ENCODE measurements at regions not wholly inside any gene's neighbourhood (a gene's known extent, or its start where the extent isn't known, plus 50 kb on each side); places are given as distances from the start of the nearest gene placed in this dataset.

GRCh38 chr11:112881461-112881860 is 79.8 kb upstream of the NCAM1 start:
- Mint-ChIP-seq H3K4me1 (ENCODE audit: low read depth in 2 of 2) (peaks cover 19 to 35% of the 10 kb centered on the region in 2 donors), H3K27me3 (peaks cover 0 to under 1% of the 10 kb centered on the region in 2 donors), H3K4me3 (peak overlapping the region; percentile 42 to 68), H3K9me3 (no peaks in the 10 kb centered on the region), H3K36me3 (ENCODE audit: insufficient read depth) (peaks cover 2% of the 10 kb centered on the region), H3K27ac (peak overlapping the region in 1 of 2 donors; percentile 87)
- DNase-seq, result no peak
- ATAC-seq (replicated peaks), result no peak

GRCh38 chr11:112882494-112883381 is 78.5 kb upstream of the NCAM1 start:
- peaks cover 0 to 6% of the 10 kb centered on the region in 2 donors for H3K27me3 Mint-ChIP-seq
- peak overlapping the region in 1 of 2 donors; percentile 36 for H3K4me3 Mint-ChIP-seq
- no peaks in the 10 kb centered on the region for H3K9me3 Mint-ChIP-seq
- peaks cover 26 to 35% of the 10 kb centered on the region in 2 donors for H3K4me1 Mint-ChIP-seq (ENCODE audit: low read depth in 2 of 2)
- ATAC-seq (replicated peaks) (no peak), DNase-seq (no peak)
- H3K27ac Mint-ChIP-seq, result peak overlapping the region in 1 of 2 donors; percentile 47
- peaks cover 2% of the 10 kb centered on the region for H3K36me3 Mint-ChIP-seq (ENCODE audit: insufficient read depth)

DNA sequence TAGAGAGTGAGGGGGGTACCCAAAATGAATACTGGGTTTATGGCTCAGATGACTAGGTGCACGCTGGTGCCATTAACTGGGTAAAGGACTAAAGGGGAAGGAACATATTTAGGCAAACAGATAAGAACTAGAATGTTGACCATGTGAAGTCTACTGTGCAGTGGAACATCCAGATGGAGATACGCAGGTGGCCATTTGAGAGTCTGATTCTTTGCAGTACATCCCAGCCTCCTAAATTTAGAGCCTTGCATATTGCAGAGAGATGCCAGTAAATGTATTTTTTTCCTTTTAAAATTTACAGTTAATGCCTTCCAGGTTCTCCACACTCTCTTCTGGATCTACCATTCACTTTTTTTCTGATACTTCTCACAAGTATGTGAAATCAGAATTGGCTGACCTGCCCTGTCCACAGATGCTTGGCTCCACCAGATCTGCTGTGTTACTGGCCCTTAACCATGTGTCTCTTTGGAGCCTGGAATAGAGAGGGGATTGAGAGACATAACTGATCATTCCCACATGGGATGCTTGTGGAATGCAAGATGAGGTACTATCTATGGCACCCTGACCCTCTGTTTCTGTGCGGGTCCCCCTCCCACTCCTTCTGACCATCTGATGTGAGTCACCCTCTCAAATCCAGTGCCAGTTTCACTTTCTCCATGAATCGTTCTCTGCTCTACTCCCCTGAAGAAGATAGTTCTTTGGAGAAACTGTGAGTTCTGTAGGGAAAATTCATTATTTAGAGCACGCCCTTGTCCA is 77.0 kb upstream of the NCAM1 start:
- Mint-ChIP-seq H3K9me3 (no peaks in the 10 kb centered on the region), H3K27me3 (peaks cover 0 to 6% of the 10 kb centered on the region in 2 donors), H3K27ac (no peak overlapping the region), H3K4me1 (ENCODE audit: low read depth in 2 of 2) (peaks cover 26 to 27% of the 10 kb centered on the region in 2 donors), H3K36me3 (ENCODE audit: insufficient read depth) (peaks cover 2% of the 10 kb centered on the region), H3K4me3 (no peak overlapping the region)
- ATAC-seq (replicated peaks) (no peak), DNase-seq (no peak)

GRCh38 chr11:112885744-112886433 is 75.3 kb upstream of the NCAM1 start:
- no peak overlapping the region for H3K27ac Mint-ChIP-seq
- H3K9me3 Mint-ChIP-seq, result no peaks in the 10 kb centered on the region
- H3K36me3 Mint-ChIP-seq (ENCODE audit: insufficient read depth), result peaks cover 2% of the 10 kb centered on the region
- DNase-seq, result no peak
- no peak overlapping the region for H3K4me3 Mint-ChIP-seq
- H3K4me1 Mint-ChIP-seq (ENCODE audit: low read depth in 2 of 2), result peaks cover 14 to 18% of the 10 kb centered on the region in 2 donors
- no peak for ATAC-seq (replicated peaks)
- H3K27me3 Mint-ChIP-seq, result peaks cover 0 to 6% of the 10 kb centered on the region in 2 donors

- peak overlapping the region in 1 of 2 donors; percentile 46 for H3K27ac Mint-ChIP-seq
- DNase-seq (no peak), ATAC-seq (replicated peaks) (peak; percentile 33)
- H3K4me1 Mint-ChIP-seq (ENCODE audit: low read depth in 2 of 2), result peaks cover 6 to 16% of the 10 kb centered on the region in 2 donors
- no peaks in the 10 kb centered on the region for H3K9me3 Mint-ChIP-seq
- no peak overlapping the region for H3K4me3 Mint-ChIP-seq
- H3K27me3 Mint-ChIP-seq, result peaks cover 0 to 6% of the 10 kb centered on the region in 2 donors
- H3K36me3 Mint-ChIP-seq (ENCODE audit: insufficient read depth), result no peaks in the 10 kb centered on the region
Observed at GRCh38 chr11:112886434-112887370, 74.5 kb upstream of the NCAM1 start.

DNA sequence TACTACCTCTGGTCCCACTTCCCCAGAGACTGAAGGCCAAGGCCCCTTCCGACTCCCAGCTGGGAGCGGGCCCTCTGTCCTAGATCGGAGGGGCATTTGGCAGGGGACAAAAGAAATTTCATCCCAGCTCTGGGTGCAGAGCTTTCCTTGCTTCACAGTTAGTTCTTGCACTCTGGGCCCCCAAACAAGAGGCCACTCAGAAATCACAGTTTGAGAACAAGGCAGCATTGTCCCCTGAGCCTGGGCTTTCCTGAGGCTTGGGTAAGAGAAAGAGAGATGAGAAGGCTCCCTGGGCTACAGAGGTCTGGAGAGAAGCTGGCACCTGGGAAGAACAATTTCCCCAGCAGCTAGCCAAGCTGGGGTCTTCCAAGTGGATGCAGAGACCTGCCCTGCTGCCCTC is 71.8 kb upstream of the NCAM1 start:
- Mint-ChIP-seq H3K4me3 (no peak overlapping the region), H3K36me3 (ENCODE audit: insufficient read depth) (no peaks in the 10 kb centered on the region), H3K27ac (no peak overlapping the region), H3K4me1 (ENCODE audit: low read depth in 2 of 2) (peaks cover 4 to 8% of the 10 kb centered on the region in 2 donors), H3K27me3 (peaks cover 9 to 18% of the 10 kb centered on the region in 2 donors), H3K9me3 (peaks cover 0 to 2% of the 10 kb centered on the region in 2 donors)
- ATAC-seq (replicated peaks) (no peak), DNase-seq (no peak)

- Mint-ChIP-seq H3K9me3 (peaks cover 0 to 9% of the 10 kb centered on the region in 2 donors), H3K27me3 (no peaks in the 10 kb centered on the region), H3K4me1 (ENCODE audit: low read depth in 2 of 2) (no peaks in the 10 kb centered on the region), H3K27ac (no peak overlapping the region), H3K36me3 (ENCODE audit: insufficient read depth) (no peaks in the 10 kb centered on the region), H3K4me3 (no peak overlapping the region)
- ATAC-seq (replicated peaks) (no peak), DNase-seq (no peak)
Observed at GRCh38 chr11:112899235-112900006, 61.8 kb upstream of the NCAM1 start.

GRCh38 chr11:112901924-112902323 is 59.3 kb upstream of the NCAM1 start:
- no peak overlapping the region for H3K4me3 Mint-ChIP-seq
- H3K27ac Mint-ChIP-seq, result no peak overlapping the region
- no peaks in the 10 kb centered on the region for H3K36me3 Mint-ChIP-seq (ENCODE audit: insufficient read depth)
- ATAC-seq (replicated peaks) (no peak), DNase-seq (no peak)
- peaks cover 0 to 9% of the 10 kb centered on the region in 2 donors for H3K9me3 Mint-ChIP-seq
- H3K27me3 Mint-ChIP-seq, result no peaks in the 10 kb centered on the region
- H3K4me1 Mint-ChIP-seq (ENCODE audit: low read depth in 2 of 2), result no peaks in the 10 kb centered on the region

DNA sequence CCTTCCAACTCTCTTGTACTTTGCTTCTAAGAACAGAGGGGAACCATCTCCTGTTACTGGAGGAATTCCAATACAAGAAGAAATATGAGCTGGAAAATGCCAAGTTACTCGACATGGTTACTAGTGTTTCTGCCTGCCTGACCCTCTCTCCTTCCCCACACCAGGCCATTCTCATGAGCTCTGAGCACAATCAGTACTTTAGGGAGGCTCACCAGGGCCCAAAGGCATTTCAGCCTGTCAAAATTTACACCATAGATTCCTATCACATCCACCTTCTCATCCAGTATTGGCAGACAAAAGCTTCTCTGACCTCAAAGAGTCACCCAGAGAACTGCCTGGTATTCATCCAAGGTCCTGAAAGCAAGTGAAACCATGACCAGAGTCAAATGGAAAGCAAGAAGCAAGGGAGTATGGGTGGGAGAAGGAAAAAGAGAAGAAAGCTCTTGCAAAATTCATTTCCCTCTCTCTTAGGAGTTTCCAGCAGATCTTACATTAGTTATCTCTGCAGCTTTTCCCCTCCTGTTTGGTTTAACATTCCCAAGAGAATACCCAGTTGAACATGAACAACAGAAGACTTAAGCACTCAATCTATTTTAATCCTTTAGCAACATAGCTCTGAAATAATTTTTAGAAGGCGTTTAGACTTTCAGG is 58.7 kb upstream of the NCAM1 start:
- Mint-ChIP-seq H3K9me3 (peaks cover 0 to 9% of the 10 kb centered on the region in 2 donors), H3K4me3 (no peak overlapping the region), H3K27ac (no peak overlapping the region), H3K4me1 (ENCODE audit: low read depth in 2 of 2) (no peaks in the 10 kb centered on the region), H3K36me3 (ENCODE audit: insufficient read depth) (no peaks in the 10 kb centered on the region), H3K27me3 (no peaks in the 10 kb centered on the region)
- ATAC-seq (replicated peaks), result no peak
- DNase-seq, result no peak

GRCh38 chr11:112903340-112903739 is 57.9 kb upstream of the NCAM1 start:
- H3K4me3 Mint-ChIP-seq, result no peak overlapping the region
- H3K9me3 Mint-ChIP-seq, result peaks cover 0 to 9% of the 10 kb centered on the region in 2 donors
- no peak for ATAC-seq (replicated peaks)
- no peak overlapping the region for H3K27ac Mint-ChIP-seq
- H3K36me3 Mint-ChIP-seq (ENCODE audit: insufficient read depth), result no peaks in the 10 kb centered on the region
- no peak for DNase-seq
- H3K27me3 Mint-ChIP-seq, result no peaks in the 10 kb centered on the region
- H3K4me1 Mint-ChIP-seq (ENCODE audit: low read depth in 2 of 2), result no peaks in the 10 kb centered on the region

DNA sequence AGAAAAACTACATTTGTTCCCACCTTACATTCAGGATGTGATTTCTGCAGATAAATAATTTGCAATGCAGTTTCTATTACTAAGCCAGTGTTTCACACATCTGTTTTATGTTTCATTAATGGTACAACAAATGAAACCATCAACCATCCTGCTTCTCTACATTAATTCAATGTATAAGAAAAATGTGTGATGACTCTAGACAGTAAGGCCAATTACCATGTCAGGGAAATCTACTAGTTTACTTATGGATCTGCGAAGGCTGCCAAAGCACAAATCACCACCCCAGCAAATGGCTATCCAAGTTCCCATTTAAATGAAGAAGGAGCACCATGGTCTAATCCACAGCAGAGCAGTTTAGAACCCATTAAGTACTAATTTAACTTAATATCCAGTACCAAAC is 50.1 kb upstream of the NCAM1 start:
- no peak overlapping the region for H3K4me3 Mint-ChIP-seq
- H3K27ac Mint-ChIP-seq, result no peak overlapping the region
- no peaks in the 10 kb centered on the region for H3K4me1 Mint-ChIP-seq (ENCODE audit: low read depth in 2 of 2)
- peaks cover 3 to 8% of the 10 kb centered on the region in 2 donors for H3K9me3 Mint-ChIP-seq
- H3K27me3 Mint-ChIP-seq, result no peaks in the 10 kb centered on the region
- ATAC-seq (replicated peaks) (no peak), DNase-seq (no peak)
- H3K36me3 Mint-ChIP-seq (ENCODE audit: insufficient read depth), result no peaks in the 10 kb centered on the region
